WI38 (cell line): ENCODE measurements at regions not wholly inside any gene's neighbourhood (a gene's known extent, or its start where the extent isn't known, plus 50 kb on each side); places are given as distances from the start of the nearest gene placed in this dataset.

Experiments
- H3K4me3 ChIP-seq: 2 replicates; pipeline ENCODE4 v1.5.1; 2011; ENCODE audit warnings: low read depth, mild to moderate bottlenecking, control low read depth, low read length
- CTCF ChIP-seq: IDR thresholded peaks from 2 replicates; pipeline ENCODE4 v1.5.1; 2012; ENCODE audit warnings: low read depth, mild to moderate bottlenecking, control low read depth, low read length

GRCh38 chr12:115261691-115262398 lies 577.9 kb upstream of the TBX3 start:
- TF ChIP-seq CTCF, result no peak
- no peak overlapping the region for H3K4me3 ChIP-seq

GRCh38 chr12:115260762-115261675 lies 577.0 kb upstream of the TBX3 start:
- no peak for TF ChIP-seq CTCF

GRCh38 chr12:115259968-115260747 lies 576.2 kb upstream of the TBX3 start:
- H3K4me3 ChIP-seq, result no peak overlapping the region
- no peak for TF ChIP-seq CTCF

More at GRCh38 chr12:115260762-115261675, 577.0 kb upstream of the TBX3 start:
- no peak overlapping the region for H3K4me3 ChIP-seq

GRCh38 chr12:115257791-115258190 lies 573.8 kb upstream of the TBX3 start:
- TF ChIP-seq CTCF, result no peak
- no peak overlapping the region for H3K4me3 ChIP-seq

GRCh38 chr12:115255962-115256361 lies 572.0 kb upstream of the TBX3 start:
- no peak overlapping the region for H3K4me3 ChIP-seq
- TF ChIP-seq CTCF, result no peak

- H3K4me3 ChIP-seq, result no peak overlapping the region
- TF ChIP-seq CTCF, result no peak
Observed at GRCh38 chr12:115255257-115255656, 571.3 kb upstream of the TBX3 start.

- H3K4me3 ChIP-seq, result no peak overlapping the region
- no peak for TF ChIP-seq CTCF
Observed at GRCh38 chr12:115253049-115253448, 569.1 kb upstream of the TBX3 start.
